HEK293 (cell line): ENCODE measurements at regions not wholly inside any gene's neighbourhood (a gene's known extent, or its start where the extent isn't known, plus 50 kb on each side); places are given as distances from the start of the nearest gene placed in this dataset.

Experiments
- CTCF ChIA-PET: fragments of 350-600 bp; formaldehyde crosslinking; extraction: SDS; loops from one replicate; lab custom pipeline; 2021; ENCODE audit warnings: antibody characterized with exemption; lab: Yijun Ruan, JAX
- POLR2A ChIA-PET: fragments of 300-600 bp; formaldehyde crosslinking; extraction: SDS; loops from one replicate; lab custom pipeline; 2020; ENCODE audit warnings: antibody characterized with exemption, inconsistent platforms; lab: Yijun Ruan, JAX
- H3K27ac ChIP-seq: fragments of 200-500 bp; sonication (Bioruptor generic); 2 replicates; pipeline ENCODE4 v1.5.1; 2014; ENCODE audit warnings: low read depth, low read length, control low read depth, inconsistent platforms; ENCODE audit errors: extremely low read depth
- H3K36me3 ChIP-seq, 2 experiments: fragments of 200-500 bp in 1 of 2; sonication (Bioruptor generic) in 1 of 2; 1 replicate in 1 of 2; 2 replicates in 1 of 2; pipeline ENCODE4 v1.5.1; 2014 to 2017; ENCODE audit warnings: inconsistent platforms in 2 of 2, low read length in 2 of 2; ENCODE audit not compliant: control insufficient read depth in 2 of 2, insufficient read depth in 1 of 2
- H3K4me1 ChIP-seq: fragments of 200-500 bp; sonication (Bioruptor generic); 2 replicates; pipeline ENCODE4 v1.5.1; 2014; ENCODE audit warnings: mild to moderate bottlenecking, low read length, inconsistent platforms; ENCODE audit not compliant: control insufficient read depth, insufficient read depth
- H3K4me3 ChIP-seq: 2 replicates; pipeline ENCODE4 v1.5.1; 2011; ENCODE audit warnings: low read depth, mild to moderate bottlenecking, control low read depth, low read length, moderate library complexity
- H3K9me3 ChIP-seq: fragments of 200-500 bp; sonication (Bioruptor generic); 2 replicates; pipeline ENCODE4 v1.5.1; 2014; ENCODE audit warnings: low read depth, low read length, inconsistent platforms; ENCODE audit not compliant: control insufficient read depth, insufficient read depth
- GLI4 ChIP-seq: fragments of 450-650 bp; formaldehyde crosslinking; IDR thresholded peaks from 2 replicates; pipeline ENCODE4 v1.5.1; 2016; ENCODE audit warnings: missing biosample characterization, missing genetic modification characterization
- IKZF3 ChIP-seq: fragments of 450-650 bp; IDR thresholded peaks from 2 replicates; pipeline ENCODE4 v1.5.0; 2018; ENCODE audit warnings: missing biosample characterization, mild to moderate bottlenecking, missing genetic modification characterization, moderate library complexity
- OSR2 ChIP-seq: fragments of 450-650 bp; formaldehyde crosslinking; IDR thresholded peaks from 2 replicates; pipeline ENCODE4 v1.5.1; 2016; ENCODE audit warnings: missing biosample characterization, missing genetic modification characterization
- ZNF248 ChIP-seq: fragments of 450-650 bp; formaldehyde crosslinking; IDR thresholded peaks from 2 replicates; pipeline ENCODE4 v1.5.1; 2017; ENCODE audit warnings: missing biosample characterization, missing genetic modification characterization
- ZNF324 ChIP-seq: fragments of 450-650 bp; formaldehyde crosslinking; IDR thresholded peaks from 2 replicates; pipeline ENCODE4 v1.5.1; 2016; ENCODE audit warnings: missing biosample characterization, missing genetic modification characterization
- ZNF350 ChIP-seq: fragments of 450-650 bp; formaldehyde crosslinking; IDR thresholded peaks from 2 replicates; pipeline ENCODE4 v1.5.0; 2017; ENCODE audit warnings: missing biosample characterization, mild to moderate bottlenecking, missing genetic modification characterization
- ZNF354C ChIP-seq: fragments of 450-650 bp; formaldehyde crosslinking; IDR thresholded peaks from 2 replicates; pipeline ENCODE4 v1.5.1; 2016; ENCODE audit warnings: missing biosample characterization, missing genetic modification characterization, low read depth, borderline replicate concordance
- ZNF394 ChIP-seq: fragments of 450-650 bp; formaldehyde crosslinking; IDR thresholded peaks from 2 replicates; pipeline ENCODE4 v1.5.1; 2016; ENCODE audit warnings: missing biosample characterization, missing genetic modification characterization, mild to moderate bottlenecking, moderate library complexity, borderline replicate concordance
- ZNF501 ChIP-seq: fragments of 450-650 bp; formaldehyde crosslinking; IDR thresholded peaks from 2 replicates; pipeline ENCODE4 v1.5.1; 2016; ENCODE audit warnings: missing biosample characterization, missing genetic modification characterization
- ZNF658 ChIP-seq: fragments of 450-650 bp; formaldehyde crosslinking; IDR thresholded peaks from 2 replicates; pipeline ENCODE4; 2016; ENCODE audit warnings: missing biosample characterization, missing genetic modification characterization
- ZNF664 ChIP-seq: fragments of 450-650 bp; formaldehyde crosslinking; IDR thresholded peaks from 2 replicates; pipeline ENCODE4 v1.5.1; 2016; ENCODE audit warnings: missing biosample characterization, missing genetic modification characterization
- ZNF791 ChIP-seq: fragments of 450-650 bp; formaldehyde crosslinking; IDR thresholded peaks from 2 replicates; pipeline ENCODE4 v1.5.1; 2016; ENCODE audit warnings: missing biosample characterization, missing genetic modification characterization
- ZNF830 ChIP-seq: fragments of 450-650 bp; IDR thresholded peaks from 2 replicates; pipeline ENCODE4 v1.5.0; 2018; ENCODE audit warnings: missing biosample characterization, missing genetic modification characterization, low read depth, mild to moderate bottlenecking, moderate library complexity
- TF ChIP-seq, protein P1 (sequence below): fragments of 450-650 bp; formaldehyde crosslinking; IDR thresholded peaks from 2 replicates; pipeline ENCODE4 v1.5.0; 2017; ENCODE audit warnings: missing biosample characterization, missing genetic modification characterization, borderline replicate concordance
- TF ChIP-seq, protein P2 (sequence below): fragments of 450-650 bp; formaldehyde crosslinking; IDR thresholded peaks from 2 replicates; pipeline ENCODE4 v1.5.1; 2016; ENCODE audit warnings: missing biosample characterization, missing genetic modification characterization
- TF ChIP-seq, protein P3 (sequence below): fragments of 450-650 bp; formaldehyde crosslinking; IDR thresholded peaks from 2 replicates; pipeline ENCODE4 v1.5.1; 2016; ENCODE audit warnings: missing biosample characterization, missing genetic modification characterization
- TF ChIP-seq, protein P4 (sequence below): fragments of 450-650 bp; formaldehyde crosslinking; IDR thresholded peaks from 2 replicates; pipeline ENCODE4 v1.5.1; 2016; ENCODE audit warnings: missing biosample characterization, missing genetic modification characterization
- TF ChIP-seq, protein P5 (sequence below): fragments of 450-650 bp; formaldehyde crosslinking; IDR thresholded peaks from 2 replicates; pipeline ENCODE4 v1.5.1; 2016; ENCODE audit warnings: missing biosample characterization, missing genetic modification characterization
- TF ChIP-seq, protein P6 (sequence below): fragments of 450-650 bp; formaldehyde crosslinking; IDR thresholded peaks from 2 replicates; pipeline ENCODE4 v1.5.1; 2016; ENCODE audit warnings: missing biosample characterization, missing genetic modification characterization, low read depth

DNA sequence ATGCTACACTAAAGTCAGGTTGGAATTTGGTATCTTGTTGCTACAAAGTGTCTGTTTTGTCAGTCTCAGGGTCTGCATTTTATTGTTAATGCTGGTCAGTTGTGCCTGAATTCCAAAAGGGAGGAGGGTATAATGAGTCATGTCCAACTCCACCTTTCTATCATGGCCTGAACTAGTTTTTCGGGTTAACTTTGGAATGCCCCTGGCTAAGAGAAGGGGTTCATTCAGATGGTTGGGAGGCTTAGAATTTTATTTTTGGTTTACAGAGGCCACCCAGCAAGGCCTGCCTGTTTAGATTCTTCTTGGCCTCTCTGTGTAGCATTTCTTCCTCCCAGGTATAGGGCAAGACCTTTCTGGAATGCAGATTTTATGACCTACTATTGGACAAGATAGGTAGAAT lies 93.2 kb downstream of the SKIDA1 start:
- Histone ChIP-seq H3K27ac (no peak overlapping the region), H3K4me1 (no peaks in the 10 kb centered on the region), H3K4me3 (no peak overlapping the region), H3K9me3 (no peaks in the 10 kb centered on the region), H3K36me3 (no peaks in the 10 kb centered on the region)
- POLR2A ChIA-PET, result no interaction called here
- TF ChIP-seq ZNF248 (no peak), ZNF350 (tag by site-specific recombination) (no peak), ZNF354C (tag by site-specific recombination) (no peak), ZNF664 (tag by site-specific recombination) (no peak), ZNF324 (tag by site-specific recombination) (no peak), OSR2 (tag by site-specific recombination) (no peak), ZNF830 (tag by site-specific recombination) (no peak), ZNF658 (no peak), ZNF501 (tag by site-specific recombination) (no peak), ZNF791 (tag by site-specific recombination) (no peak), GLI4 (tag by site-specific recombination) (no peak), ZNF394 (no peak), IKZF3 (tag by site-specific recombination) (no peak)
- TF ChIP-seq, protein P1, sequence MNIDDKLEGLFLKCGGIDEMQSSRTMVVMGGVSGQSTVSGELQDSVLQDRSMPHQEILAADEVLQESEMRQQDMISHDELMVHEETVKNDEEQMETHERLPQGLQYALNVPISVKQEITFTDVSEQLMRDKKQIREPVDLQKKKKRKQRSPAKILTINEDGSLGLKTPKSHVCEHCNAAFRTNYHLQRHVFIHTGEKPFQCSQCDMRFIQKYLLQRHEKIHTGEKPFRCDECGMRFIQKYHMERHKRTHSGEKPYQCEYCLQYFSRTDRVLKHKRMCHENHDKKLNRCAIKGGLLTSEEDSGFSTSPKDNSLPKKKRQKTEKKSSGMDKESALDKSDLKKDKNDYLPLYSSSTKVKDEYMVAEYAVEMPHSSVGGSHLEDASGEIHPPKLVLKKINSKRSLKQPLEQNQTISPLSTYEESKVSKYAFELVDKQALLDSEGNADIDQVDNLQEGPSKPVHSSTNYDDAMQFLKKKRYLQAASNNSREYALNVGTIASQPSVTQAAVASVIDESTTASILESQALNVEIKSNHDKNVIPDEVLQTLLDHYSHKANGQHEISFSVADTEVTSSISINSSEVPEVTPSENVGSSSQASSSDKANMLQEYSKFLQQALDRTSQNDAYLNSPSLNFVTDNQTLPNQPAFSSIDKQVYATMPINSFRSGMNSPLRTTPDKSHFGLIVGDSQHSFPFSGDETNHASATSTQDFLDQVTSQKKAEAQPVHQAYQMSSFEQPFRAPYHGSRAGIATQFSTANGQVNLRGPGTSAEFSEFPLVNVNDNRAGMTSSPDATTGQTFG (tag by site-specific recombination), result no peak
- TF ChIP-seq, protein P2, sequence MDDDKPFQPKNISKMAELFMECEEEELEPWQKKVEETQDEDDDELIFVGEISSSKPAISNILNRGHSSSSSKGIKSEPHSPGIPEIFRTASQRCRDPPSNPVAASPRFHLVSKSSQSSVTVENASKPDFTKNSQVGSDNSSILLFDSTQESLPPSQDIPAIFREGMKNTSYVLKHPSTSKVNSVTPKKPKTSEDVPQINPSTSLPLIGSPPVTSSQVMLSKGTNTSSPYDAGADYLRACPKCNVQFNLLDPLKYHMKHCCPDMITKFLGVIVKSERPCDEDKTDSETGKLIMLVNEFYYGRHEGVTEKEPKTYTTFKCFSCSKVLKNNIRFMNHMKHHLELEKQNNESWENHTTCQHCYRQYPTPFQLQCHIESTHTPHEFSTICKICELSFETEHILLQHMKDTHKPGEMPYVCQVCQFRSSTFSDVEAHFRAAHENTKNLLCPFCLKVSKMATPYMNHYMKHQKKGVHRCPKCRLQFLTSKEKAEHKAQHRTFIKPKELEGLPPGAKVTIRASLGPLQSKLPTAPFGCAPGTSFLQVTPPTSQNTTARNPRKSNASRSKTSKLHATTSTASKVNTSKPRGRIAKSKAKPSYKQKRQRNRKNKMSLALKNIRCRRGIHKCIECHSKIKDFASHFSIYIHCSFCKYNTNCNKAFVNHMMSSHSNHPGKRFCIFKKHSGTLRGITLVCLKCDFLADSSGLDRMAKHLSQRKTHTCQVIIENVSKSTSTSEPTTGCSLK (tag by site-specific recombination), result no peak
- TF ChIP-seq, protein P3, sequence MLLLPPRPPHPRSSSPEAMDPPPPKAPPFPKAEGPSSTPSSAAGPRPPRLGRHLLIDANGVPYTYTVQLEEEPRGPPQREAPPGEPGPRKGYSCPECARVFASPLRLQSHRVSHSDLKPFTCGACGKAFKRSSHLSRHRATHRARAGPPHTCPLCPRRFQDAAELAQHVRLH (tag by site-specific recombination), result no peak
- TF ChIP-seq, protein P4, sequence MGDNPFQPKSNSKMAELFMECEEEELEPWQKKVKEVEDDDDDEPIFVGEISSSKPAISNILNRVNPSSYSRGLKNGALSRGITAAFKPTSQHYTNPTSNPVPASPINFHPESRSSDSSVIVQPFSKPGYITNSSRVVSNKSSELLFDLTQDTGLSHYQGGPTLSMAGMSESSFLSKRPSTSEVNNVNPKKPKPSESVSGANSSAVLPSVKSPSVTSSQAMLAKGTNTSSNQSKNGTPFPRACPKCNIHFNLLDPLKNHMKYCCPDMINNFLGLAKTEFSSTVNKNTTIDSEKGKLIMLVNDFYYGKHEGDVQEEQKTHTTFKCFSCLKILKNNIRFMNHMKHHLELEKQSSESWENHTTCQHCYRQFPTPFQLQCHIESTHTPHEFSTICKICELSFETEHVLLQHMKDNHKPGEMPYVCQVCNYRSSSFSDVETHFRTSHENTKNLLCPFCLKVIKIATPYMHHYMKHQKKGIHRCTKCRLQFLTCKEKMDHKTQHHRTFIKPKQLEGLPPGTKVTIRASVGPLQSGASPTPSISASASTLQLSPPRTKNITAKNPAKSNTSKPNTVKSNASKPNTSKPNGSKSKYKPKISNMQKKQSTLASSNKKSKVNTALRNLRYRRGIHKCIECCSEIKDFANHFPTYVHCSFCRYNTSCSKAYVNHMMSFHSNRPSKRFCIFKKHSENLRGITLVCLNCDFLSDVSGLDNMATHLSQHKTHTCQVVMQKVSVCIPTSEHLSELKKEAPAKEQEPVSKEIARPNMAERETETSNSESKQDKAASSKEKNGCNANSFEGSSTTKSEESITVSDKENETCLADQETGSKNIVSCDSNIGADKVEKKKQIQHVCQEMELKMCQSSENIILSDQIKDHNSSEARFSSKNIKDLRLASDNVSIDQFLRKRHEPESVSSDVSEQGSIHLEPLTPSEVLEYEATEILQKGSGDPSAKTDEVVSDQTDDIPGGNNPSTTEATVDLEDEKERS (tag by site-specific recombination), result no peak
- TF ChIP-seq, protein P5, sequence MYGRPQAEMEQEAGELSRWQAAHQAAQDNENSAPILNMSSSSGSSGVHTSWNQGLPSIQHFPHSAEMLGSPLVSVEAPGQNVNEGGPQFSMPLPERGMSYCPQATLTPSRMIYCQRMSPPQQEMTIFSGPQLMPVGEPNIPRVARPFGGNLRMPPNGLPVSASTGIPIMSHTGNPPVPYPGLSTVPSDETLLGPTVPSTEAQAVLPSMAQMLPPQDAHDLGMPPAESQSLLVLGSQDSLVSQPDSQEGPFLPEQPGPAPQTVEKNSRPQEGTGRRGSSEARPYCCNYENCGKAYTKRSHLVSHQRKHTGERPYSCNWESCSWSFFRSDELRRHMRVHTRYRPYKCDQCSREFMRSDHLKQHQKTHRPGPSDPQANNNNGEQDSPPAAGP (tag by site-specific recombination), result no peak
- TF ChIP-seq, protein P6, sequence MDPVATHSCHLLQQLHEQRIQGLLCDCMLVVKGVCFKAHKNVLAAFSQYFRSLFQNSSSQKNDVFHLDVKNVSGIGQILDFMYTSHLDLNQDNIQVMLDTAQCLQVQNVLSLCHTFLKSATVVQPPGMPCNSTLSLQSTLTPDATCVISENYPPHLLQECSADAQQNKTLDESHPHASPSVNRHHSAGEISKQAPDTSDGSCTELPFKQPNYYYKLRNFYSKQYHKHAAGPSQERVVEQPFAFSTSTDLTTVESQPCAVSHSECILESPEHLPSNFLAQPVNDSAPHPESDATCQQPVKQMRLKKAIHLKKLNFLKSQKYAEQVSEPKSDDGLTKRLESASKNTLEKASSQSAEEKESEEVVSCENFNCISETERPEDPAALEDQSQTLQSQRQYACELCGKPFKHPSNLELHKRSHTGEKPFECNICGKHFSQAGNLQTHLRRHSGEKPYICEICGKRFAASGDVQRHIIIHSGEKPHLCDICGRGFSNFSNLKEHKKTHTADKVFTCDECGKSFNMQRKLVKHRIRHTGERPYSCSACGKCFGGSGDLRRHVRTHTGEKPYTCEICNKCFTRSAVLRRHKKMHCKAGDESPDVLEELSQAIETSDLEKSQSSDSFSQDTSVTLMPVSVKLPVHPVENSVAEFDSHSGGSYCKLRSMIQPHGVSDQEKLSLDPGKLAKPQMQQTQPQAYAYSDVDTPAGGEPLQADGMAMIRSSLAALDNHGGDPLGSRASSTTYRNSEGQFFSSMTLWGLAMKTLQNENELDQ, result no peak
- CTCF ChIA-PET, result no interaction called here
